ENCODE measurements at regions not wholly inside any gene's neighbourhood (a gene's known extent, or its start where the extent isn't known, plus 50 kb on each side); places are given as distances from the start of the nearest gene placed in this dataset.

- Histone ChIP-seq H3K27ac (ENCODE audit: control insufficient read depth, insufficient read depth) (no peak overlapping the region), H2AFZ (ENCODE audit: control insufficient read depth, low read depth, low read length) (no peak overlapping the region), H3K9me3 (replicated peaks; ENCODE audit: control insufficient read depth, insufficient read depth, low read length) (no peaks in the 10 kb centered on the region), H3K27me3 (replicated peaks in 1 of 2; ENCODE audit: control insufficient read depth in 2 of 2, insufficient read depth in 2 of 2, low read length in 1 of 2) (no peaks in the 10 kb centered on the region), H3K4me2 (ENCODE audit: control insufficient read depth, insufficient read depth) (no peak overlapping the region), H3K4me3 (no peak overlapping the region), H3K9ac (ENCODE audit: control insufficient read depth, insufficient read depth, low read length) (no peak overlapping the region), H4K20me1 (ENCODE audit: control insufficient read depth, insufficient read depth) (no peaks in the 10 kb centered on the region), H3K4me1 (ENCODE audit: control insufficient read depth, insufficient read depth, low read length) (no peaks in the 10 kb centered on the region), H3K79me2 (ENCODE audit: control insufficient read depth, insufficient read depth, low read length) (no peaks in the 10 kb centered on the region), H3K36me3 (ENCODE audit: control insufficient read depth in 2 of 2, insufficient read depth in 2 of 2, low read length in 1 of 2) (no peaks in the 10 kb centered on the region)
- no TSS peak for BruUV-seq (replicated peaks)
- intact Hi-C loops (cut with micrococcal nuclease; ENCODE audit: unreplicated experiment), result no loop called here
- in situ Hi-C loops (cut with MboI), result no loop called here
- TF ChIP-seq POLR2A (IDR thresholded peaks at IDR 0.05; ENCODE audit: low read depth, low read length) (no peak), NFXL1 (IDR thresholded peaks at IDR 0.05; ENCODE audit: borderline replicate concordance) (no peak), TARDBP (IDR thresholded peaks at IDR 0.05; ENCODE audit: borderline replicate concordance) (no peak), ZNF207 (IDR thresholded peaks at IDR 0.05; ENCODE audit: borderline replicate concordance) (no peak), REST (IDR thresholded peaks at IDR 0.05; ENCODE audit: low read depth, low read length) (peak; percentile 88), JUNB (IDR thresholded peaks at IDR 0.05) (no peak), NR2C2 (IDR thresholded peaks at IDR 0.05; ENCODE audit: borderline replicate concordance, control insufficient read depth, insufficient read length, low read depth) (no peak), RBBP5 (conservative IDR thresholded peaks at IDR 0.05) (no peak)
- FAIRE-seq (peak; percentile 59), ATAC-seq (no peak), DNase-seq (ENCODE audit: low read depth, low spot score) (no peak)
- CTCF ChIA-PET, result no interaction called here
- POLR2A ChIA-PET, result no interaction called here
- SMC1A ChIA-PET (ENCODE audit: uncharacterized antibody, unreplicated experiment), result no interaction called here
- RAD21 ChIA-PET (ENCODE audit: unreplicated experiment), result no interaction called here
- 13% methylated on average over 4 of the region's 5 CpGs for WGBS (ENCODE audit: insufficient coverage, insufficient replicate concordance, low lambda C conversion rate, missing lambda C conversion rate)
Observed at GRCh38 chr18:73908323-73908722, 239.3 kb downstream of the FBXO15 start.
